ENCODE measurements at regions not wholly inside any gene's neighbourhood (a gene's known extent, or its start where the extent isn't known, plus 50 kb on each side); places are given as distances from the start of the nearest gene placed in this dataset.

DNA sequence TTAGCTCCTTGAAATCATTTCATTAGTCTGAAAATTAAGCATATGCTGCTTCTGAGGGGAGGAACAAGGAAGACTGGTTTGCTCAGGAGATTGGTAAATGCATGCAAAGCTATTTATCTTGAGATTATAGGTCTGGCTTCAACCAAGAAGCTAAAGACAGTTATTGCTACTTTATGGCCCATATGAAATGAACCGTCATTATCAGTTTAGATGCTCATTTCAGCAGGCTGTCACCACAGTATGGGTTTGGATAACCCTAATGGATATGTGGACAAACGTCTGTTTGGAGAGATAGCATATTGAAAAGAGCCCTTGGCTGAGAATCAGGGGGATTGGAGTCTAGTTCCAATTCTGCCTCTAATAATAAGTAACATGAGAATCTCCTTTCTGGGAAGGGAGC is 922.6 kb downstream of the TUSC7 start:
- TF ChIP-seq RARB (CRISPR knock-in tag; IDR thresholded peaks at IDR 0.05) (no peak), SNAI2 (CRISPR knock-in tag; IDR thresholded peaks at IDR 0.05) (no peak), ARNTL (CRISPR knock-in tag; IDR thresholded peaks at IDR 0.05; ENCODE audit: borderline replicate concordance, low read depth) (no peak), ZC3H10 (CRISPR knock-in tag; IDR thresholded peaks at IDR 0.05) (no peak), ZNF565 (CRISPR knock-in tag; conservative IDR thresholded peaks at IDR 0.05; ENCODE audit: low read depth) (no peak), ISL1 (CRISPR knock-in tag; IDR thresholded peaks at IDR 0.05) (no peak), GLIS3 (CRISPR knock-in tag; IDR thresholded peaks at IDR 0.05) (no peak)
- TF ChIP-seq, protein P1, sequence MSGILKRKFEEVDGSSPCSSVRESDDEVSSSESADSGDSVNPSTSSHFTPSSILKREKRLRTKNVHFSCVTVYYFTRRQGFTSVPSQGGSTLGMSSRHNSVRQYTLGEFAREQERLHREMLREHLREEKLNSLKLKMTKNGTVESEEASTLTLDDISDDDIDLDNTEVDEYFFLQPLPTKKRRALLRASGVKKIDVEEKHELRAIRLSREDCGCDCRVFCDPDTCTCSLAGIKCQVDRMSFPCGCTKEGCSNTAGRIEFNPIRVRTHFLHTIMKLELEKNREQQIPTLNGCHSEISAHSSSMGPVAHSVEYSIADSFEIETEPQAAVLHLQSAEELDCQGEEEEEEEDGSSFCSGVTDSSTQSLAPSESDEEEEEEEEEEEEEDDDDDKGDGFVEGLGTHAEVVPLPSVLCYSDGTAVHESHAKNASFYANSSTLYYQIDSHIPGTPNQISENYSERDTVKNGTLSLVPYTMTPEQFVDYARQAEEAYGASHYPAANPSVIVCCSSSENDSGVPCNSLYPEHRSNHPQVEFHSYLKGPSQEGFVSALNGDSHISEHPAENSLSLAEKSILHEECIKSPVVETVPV (CRISPR knock-in tag; IDR thresholded peaks at IDR 0.05) = no peak
- no peak for ATAC-seq

DNA sequence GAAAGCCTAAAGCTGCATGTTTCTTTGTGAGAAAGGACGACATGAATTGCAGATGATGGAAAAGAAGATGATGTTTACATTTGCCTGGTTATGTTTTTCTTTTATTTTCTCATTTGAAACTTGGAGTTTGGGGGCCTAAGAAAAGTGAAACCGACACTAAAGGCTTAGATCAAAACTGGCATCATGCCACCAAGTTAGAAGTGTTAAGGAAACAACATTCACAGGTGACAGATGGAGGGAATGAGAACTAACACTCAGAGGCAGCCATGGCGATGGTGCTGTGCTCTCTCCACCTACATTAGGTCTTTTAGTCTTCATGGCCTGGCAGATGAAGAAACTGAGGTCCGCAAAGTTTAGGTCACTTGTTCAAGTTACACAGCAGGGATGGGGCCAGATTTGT is 923.6 kb downstream of the TUSC7 start:
- TF ChIP-seq ZNF8 (CRISPR knock-in tag; IDR thresholded peaks at IDR 0.05) = no peak
- TF ChIP-seq, protein P2, sequence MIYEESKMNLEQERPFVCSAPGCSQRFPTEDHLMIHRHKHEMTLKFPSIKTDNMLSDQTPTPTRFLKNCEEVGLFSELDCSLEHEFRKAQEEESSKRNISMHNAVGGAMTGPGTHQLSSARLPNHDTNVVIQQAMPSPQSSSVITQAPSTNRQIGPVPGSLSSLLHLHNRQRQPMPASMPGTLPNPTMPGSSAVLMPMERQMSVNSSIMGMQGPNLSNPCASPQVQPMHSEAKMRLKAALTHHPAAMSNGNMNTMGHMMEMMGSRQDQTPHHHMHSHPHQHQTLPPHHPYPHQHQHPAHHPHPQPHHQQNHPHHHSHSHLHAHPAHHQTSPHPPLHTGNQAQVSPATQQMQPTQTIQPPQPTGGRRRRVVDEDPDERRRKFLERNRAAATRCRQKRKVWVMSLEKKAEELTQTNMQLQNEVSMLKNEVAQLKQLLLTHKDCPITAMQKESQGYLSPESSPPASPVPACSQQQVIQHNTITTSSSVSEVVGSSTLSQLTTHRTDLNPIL (CRISPR knock-in tag; IDR thresholded peaks at IDR 0.05; ENCODE audit: low read depth) = no peak
- no peak for TF ChIP-seq BACH2 (CRISPR knock-in tag; IDR thresholded peaks at IDR 0.05; ENCODE audit: borderline replicate concordance)
- TF ChIP-seq, protein P3, sequence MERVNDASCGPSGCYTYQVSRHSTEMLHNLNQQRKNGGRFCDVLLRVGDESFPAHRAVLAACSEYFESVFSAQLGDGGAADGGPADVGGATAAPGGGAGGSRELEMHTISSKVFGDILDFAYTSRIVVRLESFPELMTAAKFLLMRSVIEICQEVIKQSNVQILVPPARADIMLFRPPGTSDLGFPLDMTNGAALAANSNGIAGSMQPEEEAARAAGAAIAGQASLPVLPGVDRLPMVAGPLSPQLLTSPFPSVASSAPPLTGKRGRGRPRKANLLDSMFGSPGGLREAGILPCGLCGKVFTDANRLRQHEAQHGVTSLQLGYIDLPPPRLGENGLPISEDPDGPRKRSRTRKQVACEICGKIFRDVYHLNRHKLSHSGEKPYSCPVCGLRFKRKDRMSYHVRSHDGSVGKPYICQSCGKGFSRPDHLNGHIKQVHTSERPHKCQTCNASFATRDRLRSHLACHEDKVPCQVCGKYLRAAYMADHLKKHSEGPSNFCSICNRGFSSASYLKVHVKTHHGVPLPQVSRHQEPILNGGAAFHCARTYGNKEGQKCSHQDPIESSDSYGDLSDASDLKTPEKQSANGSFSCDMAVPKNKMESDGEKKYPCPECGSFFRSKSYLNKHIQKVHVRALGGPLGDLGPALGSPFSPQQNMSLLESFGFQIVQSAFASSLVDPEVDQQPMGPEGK (CRISPR knock-in tag; IDR thresholded peaks at IDR 0.05; ENCODE audit: borderline replicate concordance) = no peak
- TF ChIP-seq ESRRG (CRISPR knock-in tag; IDR thresholded peaks at IDR 0.05) = no peak
- TF ChIP-seq ZC3H10 (CRISPR knock-in tag; IDR thresholded peaks at IDR 0.05) = no peak
- TF ChIP-seq, protein P4, sequence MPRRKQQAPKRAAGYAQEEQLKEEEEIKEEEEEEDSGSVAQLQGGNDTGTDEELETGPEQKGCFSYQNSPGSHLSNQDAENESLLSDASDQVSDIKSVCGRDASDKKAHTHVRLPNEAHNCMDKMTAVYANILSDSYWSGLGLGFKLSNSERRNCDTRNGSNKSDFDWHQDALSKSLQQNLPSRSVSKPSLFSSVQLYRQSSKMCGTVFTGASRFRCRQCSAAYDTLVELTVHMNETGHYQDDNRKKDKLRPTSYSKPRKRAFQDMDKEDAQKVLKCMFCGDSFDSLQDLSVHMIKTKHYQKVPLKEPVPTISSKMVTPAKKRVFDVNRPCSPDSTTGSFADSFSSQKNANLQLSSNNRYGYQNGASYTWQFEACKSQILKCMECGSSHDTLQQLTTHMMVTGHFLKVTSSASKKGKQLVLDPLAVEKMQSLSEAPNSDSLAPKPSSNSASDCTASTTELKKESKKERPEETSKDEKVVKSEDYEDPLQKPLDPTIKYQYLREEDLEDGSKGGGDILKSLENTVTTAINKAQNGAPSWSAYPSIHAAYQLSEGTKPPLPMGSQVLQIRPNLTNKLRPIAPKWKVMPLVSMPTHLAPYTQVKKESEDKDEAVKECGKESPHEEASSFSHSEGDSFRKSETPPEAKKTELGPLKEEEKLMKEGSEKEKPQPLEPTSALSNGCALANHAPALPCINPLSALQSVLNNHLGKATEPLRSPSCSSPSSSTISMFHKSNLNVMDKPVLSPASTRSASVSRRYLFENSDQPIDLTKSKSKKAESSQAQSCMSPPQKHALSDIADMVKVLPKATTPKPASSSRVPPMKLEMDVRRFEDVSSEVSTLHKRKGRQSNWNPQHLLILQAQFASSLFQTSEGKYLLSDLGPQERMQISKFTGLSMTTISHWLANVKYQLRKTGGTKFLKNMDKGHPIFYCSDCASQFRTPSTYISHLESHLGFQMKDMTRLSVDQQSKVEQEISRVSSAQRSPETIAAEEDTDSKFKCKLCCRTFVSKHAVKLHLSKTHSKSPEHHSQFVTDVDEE (CRISPR knock-in tag; IDR thresholded peaks at IDR 0.05) = no peak
- TF ChIP-seq RARB (CRISPR knock-in tag; IDR thresholded peaks at IDR 0.05) = no peak
- no peak for TF ChIP-seq ZNF70 (CRISPR knock-in tag; IDR thresholded peaks at IDR 0.05)
- TF ChIP-seq OSR1 (CRISPR knock-in tag; IDR thresholded peaks at IDR 0.05) = no peak
- TF ChIP-seq ZFP30 (CRISPR knock-in tag; IDR thresholded peaks at IDR 0.05) = no peak
- no peak for ATAC-seq

DNA sequence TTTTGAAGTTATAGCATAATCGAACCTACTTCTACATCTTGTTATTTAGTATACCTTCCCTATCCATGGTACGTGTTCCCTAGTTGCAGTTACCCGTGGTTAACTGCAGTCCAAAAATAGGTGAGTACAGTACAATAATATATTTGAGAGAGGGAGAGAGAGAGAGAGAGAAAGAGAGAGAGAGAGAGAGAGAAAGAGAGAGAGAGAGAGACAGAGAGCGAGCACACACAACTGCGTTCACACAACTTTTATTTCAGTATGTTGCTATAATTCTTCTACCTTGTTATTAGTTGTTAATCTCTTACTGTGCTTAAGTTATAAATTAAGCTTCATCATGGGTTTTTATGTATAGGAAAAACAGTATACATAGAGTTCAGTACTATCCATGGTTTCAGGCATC is 928.1 kb downstream of the TUSC7 start:
- TF ChIP-seq TCF4 (CRISPR knock-in tag; IDR thresholded peaks at IDR 0.05; ENCODE audit: borderline replicate concordance) (no peak), BACH2 (CRISPR knock-in tag; IDR thresholded peaks at IDR 0.05; ENCODE audit: borderline replicate concordance) (no peak)
- ATAC-seq = no peak

DNA sequence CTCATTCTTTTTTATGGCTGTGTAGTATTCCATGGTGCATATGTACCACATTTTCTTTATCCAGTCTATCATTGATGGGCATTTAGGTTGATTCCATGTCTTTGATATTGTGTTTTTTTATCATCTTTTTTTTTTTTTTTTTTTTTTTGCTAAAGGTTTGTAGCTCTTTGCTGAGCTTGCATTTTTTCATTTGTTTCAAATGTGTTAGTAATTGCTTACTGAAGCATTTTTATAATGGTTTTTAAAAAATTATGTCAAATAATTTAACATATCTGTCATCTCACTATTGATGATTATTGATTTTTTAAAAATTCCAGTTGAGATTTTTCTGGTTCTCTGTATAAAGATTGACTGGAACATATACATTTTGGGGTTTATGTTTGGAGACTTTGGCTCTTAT is 934.6 kb downstream of the TUSC7 start:
- ATAC-seq = no peak
- TF ChIP-seq, protein P3 (CRISPR knock-in tag; IDR thresholded peaks at IDR 0.05; ENCODE audit: borderline replicate concordance) = no peak
- TF ChIP-seq CSDC2 (CRISPR knock-in tag; IDR thresholded peaks at IDR 0.05) (no peak), ZFP30 (CRISPR knock-in tag; IDR thresholded peaks at IDR 0.05) (no peak), PPARA (CRISPR knock-in tag; IDR thresholded peaks at IDR 0.05; ENCODE audit: borderline replicate concordance) (no peak), OSR1 (CRISPR knock-in tag; IDR thresholded peaks at IDR 0.05) (no peak), SNAI2 (CRISPR knock-in tag; IDR thresholded peaks at IDR 0.05) (no peak), ZNF70 (CRISPR knock-in tag; IDR thresholded peaks at IDR 0.05) (no peak), RARB (CRISPR knock-in tag; IDR thresholded peaks at IDR 0.05) (no peak), TCF4 (CRISPR knock-in tag; IDR thresholded peaks at IDR 0.05; ENCODE audit: borderline replicate concordance) (no peak), ZNF565 (CRISPR knock-in tag; conservative IDR thresholded peaks at IDR 0.05; ENCODE audit: low read depth) (no peak), ISL1 (CRISPR knock-in tag; IDR thresholded peaks at IDR 0.05) (no peak), GLIS3 (CRISPR knock-in tag; IDR thresholded peaks at IDR 0.05) (no peak), ZFP3 (CRISPR knock-in tag; IDR thresholded peaks at IDR 0.05) (no peak)
- TF ChIP-seq, protein P4 (CRISPR knock-in tag; IDR thresholded peaks at IDR 0.05) = no peak
- TF ChIP-seq, protein P5, sequence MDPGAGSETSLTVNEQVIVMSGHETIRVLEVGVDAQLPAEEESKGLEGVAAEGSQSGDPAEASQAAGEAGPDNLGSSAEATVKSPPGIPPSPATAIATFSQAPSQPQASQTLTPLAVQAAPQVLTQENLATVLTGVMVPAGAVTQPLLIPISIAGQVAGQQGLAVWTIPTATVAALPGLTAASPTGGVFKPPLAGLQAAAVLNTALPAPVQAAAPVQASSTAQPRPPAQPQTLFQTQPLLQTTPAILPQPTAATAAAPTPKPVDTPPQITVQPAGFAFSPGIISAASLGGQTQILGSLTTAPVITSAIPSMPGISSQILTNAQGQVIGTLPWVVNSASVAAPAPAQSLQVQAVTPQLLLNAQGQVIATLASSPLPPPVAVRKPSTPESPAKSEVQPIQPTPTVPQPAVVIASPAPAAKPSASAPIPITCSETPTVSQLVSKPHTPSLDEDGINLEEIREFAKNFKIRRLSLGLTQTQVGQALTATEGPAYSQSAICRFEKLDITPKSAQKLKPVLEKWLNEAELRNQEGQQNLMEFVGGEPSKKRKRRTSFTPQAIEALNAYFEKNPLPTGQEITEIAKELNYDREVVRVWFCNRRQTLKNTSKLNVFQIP (CRISPR knock-in tag; IDR thresholded peaks at IDR 0.05; ENCODE audit: borderline replicate concordance, low read depth) = no peak

All from SK-N-SH treated with all-trans-retinoic acid at 6 μM for 48 hours (cell line).